Activated T-cell treated with anti-CD3 and anti-CD28 coated beads for 24 hours (primary cell): ENCODE measurements at regions not wholly inside any gene's neighbourhood (a gene's known extent, or its start where the extent isn't known, plus 50 kb on each side); places are given as distances from the start of the nearest gene placed in this dataset.
"Not testable (repeated sequence)": the region's sequence is repeated elsewhere in the genome, so short reads cannot be mapped to it uniquely, and the experiment has no call there.

ENCODE experiments used
- DNase-seq: peaks from one replicate; pipeline ENCODE4 v3.0.0-alpha.2; 2020; ENCODE audit warnings: low read depth

GRCh38 chr1:14259191-14259757, 339.2 kb upstream of the KAZN start:
- no peak for DNase-seq

- DNase-seq, result no peak
Measured at GRCh38 chr1:14260480-14260879, 338.0 kb upstream of the KAZN start.

GRCh38 chr1:14261395-14261794, 337.1 kb upstream of the KAZN start:
- no peak for DNase-seq

- no peak for DNase-seq
Measured at GRCh38 chr1:14262637-14263036, 335.8 kb upstream of the KAZN start.

GRCh38 chr1:14263225-14263624, 335.3 kb upstream of the KAZN start:
- DNase-seq, result no peak

- DNase-seq, result no peak
Measured at GRCh38 chr1:14263671-14264070, 334.8 kb upstream of the KAZN start.

- DNase-seq, result no peak
Measured at GRCh38 chr1:14265495-14265894, 333.0 kb upstream of the KAZN start.

GRCh38 chr1:14267991-14268390, 330.5 kb upstream of the KAZN start:
- DNase-seq, result no peak

GRCh38 chr1:14270821-14271220, 327.7 kb upstream of the KAZN start:
- DNase-seq, result no peak

GRCh38 chr1:14273811-14274210, 324.7 kb upstream of the KAZN start:
- DNase-seq, result no peak

GRCh38 chr1:14279891-14280290, 318.6 kb upstream of the KAZN start:
- not testable (repeated sequence) for DNase-seq

- no peak for DNase-seq
Measured at GRCh38 chr1:14280909-14281308, 317.6 kb upstream of the KAZN start.

- DNase-seq, result no peak
Measured at GRCh38 chr1:14281412-14281811, 317.1 kb upstream of the KAZN start.

- DNase-seq, result no peak
Measured at GRCh38 chr1:14282707-14283106, 315.8 kb upstream of the KAZN start.

GRCh38 chr1:14285238-14285637, 313.2 kb upstream of the KAZN start:
- DNase-seq, result no peak

GRCh38 chr1:14291182-14291581, 307.3 kb upstream of the KAZN start:
- not testable (repeated sequence) for DNase-seq

- DNase-seq, result no peak
Measured at GRCh38 chr1:14292520-14292919, 306.0 kb upstream of the KAZN start.

GRCh38 chr1:14294006-14294405, 304.5 kb upstream of the KAZN start:
- no peak for DNase-seq

GRCh38 chr1:14294860-14295536, 303.5 kb upstream of the KAZN start:
- no peak for DNase-seq

- no peak for DNase-seq
Measured at GRCh38 chr1:14296795-14297194, 301.7 kb upstream of the KAZN start.

GRCh38 chr1:14297356-14297755, 301.1 kb upstream of the KAZN start:
- DNase-seq, result no peak

GRCh38 chr1:14298806-14299205, 299.7 kb upstream of the KAZN start:
- DNase-seq, result no peak

GRCh38 chr1:14300991-14301703, 297.3 kb upstream of the KAZN start:
- no peak for DNase-seq

- DNase-seq, result no peak
Measured at GRCh38 chr1:14301704-14302024, 296.8 kb upstream of the KAZN start.
